ENCODE measurements at regions not wholly inside any gene's neighbourhood (a gene's known extent, or its start where the extent isn't known, plus 50 kb on each side); places are given as distances from the start of the nearest gene placed in this dataset.

GRCh38 chr5:20113931-20114330 is 125.9 kb upstream of the CDH18 start:
- TF ChIP-seq, protein P1, sequence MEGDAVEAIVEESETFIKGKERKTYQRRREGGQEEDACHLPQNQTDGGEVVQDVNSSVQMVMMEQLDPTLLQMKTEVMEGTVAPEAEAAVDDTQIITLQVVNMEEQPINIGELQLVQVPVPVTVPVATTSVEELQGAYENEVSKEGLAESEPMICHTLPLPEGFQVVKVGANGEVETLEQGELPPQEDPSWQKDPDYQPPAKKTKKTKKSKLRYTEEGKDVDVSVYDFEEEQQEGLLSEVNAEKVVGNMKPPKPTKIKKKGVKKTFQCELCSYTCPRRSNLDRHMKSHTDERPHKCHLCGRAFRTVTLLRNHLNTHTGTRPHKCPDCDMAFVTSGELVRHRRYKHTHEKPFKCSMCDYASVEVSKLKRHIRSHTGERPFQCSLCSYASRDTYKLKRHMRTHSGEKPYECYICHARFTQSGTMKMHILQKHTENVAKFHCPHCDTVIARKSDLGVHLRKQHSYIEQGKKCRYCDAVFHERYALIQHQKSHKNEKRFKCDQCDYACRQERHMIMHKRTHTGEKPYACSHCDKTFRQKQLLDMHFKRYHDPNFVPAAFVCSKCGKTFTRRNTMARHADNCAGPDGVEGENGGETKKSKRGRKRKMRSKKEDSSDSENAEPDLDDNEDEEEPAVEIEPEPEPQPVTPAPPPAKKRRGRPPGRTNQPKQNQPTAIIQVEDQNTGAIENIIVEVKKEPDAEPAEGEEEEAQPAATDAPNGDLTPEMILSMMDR (IDR thresholded peaks at IDR 0.05), result no peak
- no peak for TF ChIP-seq POLR2A (IDR thresholded peaks at IDR 0.05)
- 74 to 93% (median 89%) methylated on average over 4 of the region's 4 CpGs for WGBS, 4 donors
- no peaks in the 10 kb centered on the region for H3K27me3 ChIP-seq
- intact Hi-C loops (cut with DNase I), result no loop called here
- H3K4me1 ChIP-seq, result no peaks in the 10 kb centered on the region
- H3K27ac ChIP-seq, result no peak overlapping the region
- no peaks in the 10 kb centered on the region for H3K36me3 ChIP-seq
- ATAC-seq (no peak), DNase-seq (no peak)
- H3K4me3 ChIP-seq, result no peak overlapping the region
- peaks cover 0 to 4% (median 0%) of the 10 kb centered on the region in 12 donors for H3K9me3 ChIP-seq

- Histone ChIP-seq H3K27me3 (no peaks in the 10 kb centered on the region), H3K9me3 (peaks cover 0 to 4% (median 0%) of the 10 kb centered on the region in 12 donors), H3K4me3 (no peak overlapping the region), H3K36me3 (no peaks in the 10 kb centered on the region), H3K4me1 (no peaks in the 10 kb centered on the region), H3K27ac (no peak overlapping the region)
- ATAC-seq (no peak), DNase-seq (no peak)
- intact Hi-C loops (cut with DNase I), result no loop called here
- WGBS, 4 donors, result 45 to 58% (median 54%) methylated on average over 2 of the region's 2 CpGs
- TF ChIP-seq, protein P1 (IDR thresholded peaks at IDR 0.05), result no peak
- TF ChIP-seq POLR2A (IDR thresholded peaks at IDR 0.05), result no peak
Measured at GRCh38 chr5:20113031-20113715, 125.2 kb upstream of the CDH18 start.

DNA sequence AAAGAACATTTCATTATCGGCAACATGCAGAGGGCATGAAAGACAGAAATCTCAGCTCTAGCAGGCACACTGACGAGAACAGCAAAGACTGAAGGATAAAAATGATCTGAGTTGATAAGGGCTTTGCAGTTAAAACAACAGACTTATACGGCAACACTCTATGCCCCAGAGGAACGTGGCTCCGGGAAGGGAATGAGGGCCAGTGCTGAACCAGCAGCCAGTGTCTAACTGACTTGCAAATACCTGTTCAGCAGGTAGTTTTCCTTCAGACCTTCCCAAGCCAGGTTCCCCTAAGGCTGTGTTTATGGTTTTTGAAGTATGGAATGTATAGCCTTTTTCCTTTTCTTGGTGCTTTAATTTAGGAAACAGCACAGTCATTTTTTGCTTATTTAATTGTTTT is 121.3 kb upstream of the CDH18 start:
- Histone ChIP-seq H3K4me3 (no peak overlapping the region), H3K4me1 (no peaks in the 10 kb centered on the region), H3K9me3 (peaks cover 0 to 3% (median 0%) of the 10 kb centered on the region in 12 donors), H3K36me3 (no peaks in the 10 kb centered on the region), H3K27ac (no peak overlapping the region), H3K27me3 (no peaks in the 10 kb centered on the region)
- TF ChIP-seq POLR2A (IDR thresholded peaks at IDR 0.05), result no peak
- TF ChIP-seq, protein P1 (IDR thresholded peaks at IDR 0.05), result no peak
- no peak for ATAC-seq
- WGBS, 4 donors, result 56 to 59% (median 58%) methylated on average over 5 of the region's 5 CpGs
- intact Hi-C loops (cut with DNase I), result no loop called here
- no peak for DNase-seq

DNA sequence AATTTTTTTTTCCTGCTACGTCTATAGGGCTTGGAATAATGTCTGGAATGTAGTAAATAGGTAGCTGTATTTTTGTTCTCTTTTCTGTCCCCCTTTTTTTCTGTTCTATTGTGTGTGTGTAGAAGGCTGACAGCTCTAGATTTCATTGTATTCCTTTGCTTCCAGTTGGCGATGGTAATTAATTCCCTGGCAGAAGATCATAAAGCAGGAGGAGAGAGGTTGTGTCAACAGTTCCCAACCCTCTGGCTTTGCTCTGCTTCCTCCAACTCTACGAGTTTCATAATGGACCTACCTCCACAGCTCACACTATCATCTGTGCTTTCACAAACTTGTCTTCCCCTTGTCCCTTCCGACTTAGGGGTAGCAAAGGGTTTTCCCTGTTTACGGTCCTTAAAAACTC is 117.9 kb upstream of the CDH18 start:
- H3K4me1 ChIP-seq, result no peaks in the 10 kb centered on the region
- TF ChIP-seq, protein P1 (IDR thresholded peaks at IDR 0.05), result no peak
- TF ChIP-seq POLR2A (IDR thresholded peaks at IDR 0.05), result no peak
- 58 to 64% (median 62%) methylated on average over 5 of the region's 5 CpGs for WGBS, 4 donors
- no peak overlapping the region for H3K27ac ChIP-seq
- H3K4me3 ChIP-seq, result no peak overlapping the region
- DNase-seq (no peak), ATAC-seq (no peak)
- H3K36me3 ChIP-seq, result no peaks in the 10 kb centered on the region
- H3K27me3 ChIP-seq, result no peaks in the 10 kb centered on the region
- H3K9me3 ChIP-seq, result peaks cover 0 to 3% (median 0%) of the 10 kb centered on the region in 12 donors
- intact Hi-C loops (cut with DNase I), result no loop called here
